Loucy (cell line): ENCODE measurements at regions not wholly inside any gene's neighbourhood (a gene's known extent, or its start where the extent isn't known, plus 50 kb on each side); places are given as distances from the start of the nearest gene placed in this dataset.

ENCODE experiments used
- H2AFZ ChIP-seq: fragments of 200-600 bp; sonication (generic); 2 replicates; pipeline ENCODE4 v1.6.0; 2016; ENCODE audit warnings: antibody characterized with exemption, mild to moderate bottlenecking, low read length, moderate library complexity
- H3F3A ChIP-seq: fragments of 200-600 bp; 2 replicates; pipeline ENCODE4 v1.6.0; 2016; ENCODE audit warnings: antibody characterized with exemption, low read depth, mild to moderate bottlenecking
- H3K27me3 ChIP-seq: fragments of 200-600 bp; sonication (generic); 2 replicates; pipeline ENCODE4 v1.6.1; 2014; ENCODE audit warnings: low read length, mild to moderate bottlenecking; ENCODE audit not compliant: insufficient read depth, poor library complexity, severe bottlenecking
- H3K36me3 ChIP-seq: fragments of 200-600 bp; sonication (generic); 2 replicates; pipeline ENCODE4 v1.6.1; 2016; ENCODE audit warnings: low read length; ENCODE audit not compliant: insufficient read depth
- H3K4me1 ChIP-seq: fragments of 200-600 bp; sonication (generic); 2 replicates; pipeline ENCODE4 v1.5.1; 2014; ENCODE audit warnings: low read length, mild to moderate bottlenecking; ENCODE audit not compliant: insufficient read depth, poor library complexity, severe bottlenecking
- H3K4me2 ChIP-seq: fragments of 200-600 bp; sonication (generic); 2 replicates; pipeline ENCODE4 v1.6.0; 2014; ENCODE audit warnings: antibody characterized with exemption, low read length, low read depth, mild to moderate bottlenecking; ENCODE audit not compliant: poor library complexity, severe bottlenecking
- H3K4me3 ChIP-seq: fragments of 200-600 bp; sonication (generic); 2 replicates; pipeline ENCODE4 v1.5.1; 2014; ENCODE audit warnings: low read length, mild to moderate bottlenecking, mixed read lengths; ENCODE audit not compliant: poor library complexity, severe bottlenecking
- H3K79me2 ChIP-seq: fragments of 200-600 bp; sonication (generic); 2 replicates; pipeline ENCODE4 v1.6.1; 2014; ENCODE audit warnings: low read length; ENCODE audit not compliant: insufficient read depth
- H3K9ac ChIP-seq: fragments of 200-600 bp; sonication (generic); 2 replicates; pipeline ENCODE4 v1.6.0; 2014; ENCODE audit warnings: mild to moderate bottlenecking, low read depth, low read length, moderate library complexity; ENCODE audit not compliant: poor library complexity, severe bottlenecking
- H3K9me2 ChIP-seq: fragments of 200-600 bp; sonication (generic); replicated peaks from 2 replicates; pipeline ENCODE4 v1.6.1; 2016; ENCODE audit warnings: low read depth, low read length, mixed read lengths
- H3K9me3 ChIP-seq: fragments of 200-600 bp; sonication (generic); 2 replicates; pipeline ENCODE4 v1.6.1; 2014; ENCODE audit warnings: mild to moderate bottlenecking, antibody characterized with exemption, low read length, low read depth; ENCODE audit not compliant: insufficient read depth
- H4K20me1 ChIP-seq: fragments of 200-600 bp; sonication (generic); 2 replicates; pipeline ENCODE4 v1.6.0; 2014; ENCODE audit warnings: antibody characterized with exemption, low read length, mild to moderate bottlenecking; ENCODE audit not compliant: insufficient read depth, poor library complexity, severe bottlenecking
- EZH2phosphoT487 ChIP-seq: fragments of 200-600 bp; IDR thresholded peaks from 2 replicates; pipeline ENCODE4 v1.6.1; 2018; ENCODE audit warnings: antibody characterized with exemption, mild to moderate bottlenecking, moderate library complexity, borderline replicate concordance
- TF ChIP-seq, protein P1 (sequence below): fragments of 200-600 bp; sonication (generic); conservative IDR thresholded peaks from 2 replicates; pipeline ENCODE4 v1.5.1; 2014; ENCODE audit warnings: mild to moderate bottlenecking, antibody characterized with exemption, low read length

- Histone ChIP-seq H2AFZ (no peak overlapping the region), H3K9ac (no peak overlapping the region), H3K27me3 (no peaks in the 10 kb centered on the region), H3K79me2 (no peaks in the 10 kb centered on the region), H3K9me3 (no peaks in the 10 kb centered on the region), H3F3A (no peaks in the 10 kb centered on the region), H3K4me2 (no peak overlapping the region), H3K4me1 (no peaks in the 10 kb centered on the region), H3K9me2 (no peaks in the 10 kb centered on the region), H4K20me1 (no peaks in the 10 kb centered on the region), H3K4me3 (no peak overlapping the region), H3K36me3 (no peaks in the 10 kb centered on the region)
- TF ChIP-seq EZH2phosphoT487 = no peak
- TF ChIP-seq, protein P1, sequence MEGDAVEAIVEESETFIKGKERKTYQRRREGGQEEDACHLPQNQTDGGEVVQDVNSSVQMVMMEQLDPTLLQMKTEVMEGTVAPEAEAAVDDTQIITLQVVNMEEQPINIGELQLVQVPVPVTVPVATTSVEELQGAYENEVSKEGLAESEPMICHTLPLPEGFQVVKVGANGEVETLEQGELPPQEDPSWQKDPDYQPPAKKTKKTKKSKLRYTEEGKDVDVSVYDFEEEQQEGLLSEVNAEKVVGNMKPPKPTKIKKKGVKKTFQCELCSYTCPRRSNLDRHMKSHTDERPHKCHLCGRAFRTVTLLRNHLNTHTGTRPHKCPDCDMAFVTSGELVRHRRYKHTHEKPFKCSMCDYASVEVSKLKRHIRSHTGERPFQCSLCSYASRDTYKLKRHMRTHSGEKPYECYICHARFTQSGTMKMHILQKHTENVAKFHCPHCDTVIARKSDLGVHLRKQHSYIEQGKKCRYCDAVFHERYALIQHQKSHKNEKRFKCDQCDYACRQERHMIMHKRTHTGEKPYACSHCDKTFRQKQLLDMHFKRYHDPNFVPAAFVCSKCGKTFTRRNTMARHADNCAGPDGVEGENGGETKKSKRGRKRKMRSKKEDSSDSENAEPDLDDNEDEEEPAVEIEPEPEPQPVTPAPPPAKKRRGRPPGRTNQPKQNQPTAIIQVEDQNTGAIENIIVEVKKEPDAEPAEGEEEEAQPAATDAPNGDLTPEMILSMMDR = no peak
Measured at GRCh38 chr14:53849549-53849948, 107.1 kb downstream of the BMP4 start.

DNA sequence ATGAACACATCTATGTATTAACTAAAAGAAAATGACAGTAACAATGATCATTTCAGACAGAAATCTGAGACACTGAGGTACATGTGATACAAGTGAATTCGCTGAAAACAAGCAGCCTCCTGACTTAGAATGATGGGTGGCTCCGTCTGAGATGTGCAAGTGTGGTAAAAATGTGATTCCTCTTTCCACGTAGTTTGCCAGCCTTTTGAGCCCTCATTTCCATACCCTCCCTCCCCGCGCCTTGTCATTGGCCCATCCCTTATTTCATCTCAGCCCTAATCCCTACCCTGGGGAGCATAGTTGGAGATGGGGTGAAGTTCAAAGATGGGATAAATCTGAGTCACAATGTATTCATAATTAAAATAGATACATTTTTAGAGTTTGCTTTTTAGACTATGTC, 107.8 kb downstream of the BMP4 start:
- Histone ChIP-seq H2AFZ (no peak overlapping the region), H3K4me2 (no peak overlapping the region), H3K36me3 (no peaks in the 10 kb centered on the region), H4K20me1 (no peaks in the 10 kb centered on the region), H3F3A (no peaks in the 10 kb centered on the region), H3K4me3 (no peak overlapping the region), H3K79me2 (no peaks in the 10 kb centered on the region), H3K27me3 (no peaks in the 10 kb centered on the region), H3K9me3 (no peaks in the 10 kb centered on the region), H3K9me2 (no peaks in the 10 kb centered on the region), H3K4me1 (no peaks in the 10 kb centered on the region), H3K9ac (no peak overlapping the region)
- no peak for TF ChIP-seq EZH2phosphoT487
- TF ChIP-seq, protein P1 = no peak

GRCh38 chr14:53847881-53848280, 108.7 kb downstream of the BMP4 start:
- Histone ChIP-seq H3K9me3 (no peaks in the 10 kb centered on the region), H3K4me3 (no peak overlapping the region), H3F3A (no peaks in the 10 kb centered on the region), H3K9me2 (no peaks in the 10 kb centered on the region), H3K4me1 (no peaks in the 10 kb centered on the region), H4K20me1 (no peaks in the 10 kb centered on the region), H3K79me2 (no peaks in the 10 kb centered on the region), H3K36me3 (no peaks in the 10 kb centered on the region), H3K27me3 (no peaks in the 10 kb centered on the region), H2AFZ (no peak overlapping the region), H3K9ac (no peak overlapping the region), H3K4me2 (no peak overlapping the region)
- TF ChIP-seq EZH2phosphoT487 = no peak
- TF ChIP-seq, protein P1 = no peak
